GM12874 (cell line): ENCODE measurements at regions not wholly inside any gene's neighbourhood (a gene's known extent, or its start where the extent isn't known, plus 50 kb on each side); places are given as distances from the start of the nearest gene placed in this dataset.

Experiments used
- CTCF ChIP-seq: IDR thresholded peaks from 2 replicates; pipeline ENCODE4 v1.5.1; 2011; ENCODE audit warnings: low read depth, mild to moderate bottlenecking, control low read depth, low read length, moderate library complexity; ENCODE audit not compliant: insufficient read depth

- TF ChIP-seq CTCF, result no peak
Measured at GRCh38 chr3:181316482-181316881, 326.9 kb upstream of the DNAJC19 start.

GRCh38 chr3:181313335-181313734 lies 323.8 kb upstream of the DNAJC19 start:
- TF ChIP-seq CTCF, result no peak

- no peak for TF ChIP-seq CTCF
Measured at GRCh38 chr3:181311186-181311585, 321.6 kb upstream of the DNAJC19 start.

GRCh38 chr3:181302960-181303359 lies 313.4 kb upstream of the DNAJC19 start:
- no peak for TF ChIP-seq CTCF

GRCh38 chr3:181300033-181300432 lies 310.5 kb upstream of the DNAJC19 start:
- no peak for TF ChIP-seq CTCF

GRCh38 chr3:181298421-181298820 lies 308.9 kb upstream of the DNAJC19 start:
- TF ChIP-seq CTCF, result no peak

- no peak for TF ChIP-seq CTCF
Measured at GRCh38 chr3:181292984-181293383, 303.4 kb upstream of the DNAJC19 start.

- no peak for TF ChIP-seq CTCF
Measured at GRCh38 chr3:181290941-181291340, 301.4 kb upstream of the DNAJC19 start.
